ENCODE measurements at regions not wholly inside any gene's neighbourhood (a gene's known extent, or its start where the extent isn't known, plus 50 kb on each side); places are given as distances from the start of the nearest gene placed in this dataset.

GRCh38 chr14:23719225-23719985 lies 83.2 kb downstream of the DHRS2 start:
- Histone ChIP-seq H3K4me3 (replicated peaks; ENCODE audit: low read depth, low read length) (no peak overlapping the region), H3K36me3 (ENCODE audit: control insufficient read depth, insufficient read depth, low read length) (no peaks in the 10 kb centered on the region), H3K27me3 (replicated peaks; ENCODE audit: control insufficient read depth, insufficient read depth, low read length) (no peaks in the 10 kb centered on the region)
- TF ChIP-seq CTCF (IDR thresholded peaks at IDR 0.05; ENCODE audit: insufficient read depth, low read length, poor library complexity, severe bottlenecking): no peak
- no peak for DNase-seq (ENCODE audit: extremely low read depth, insufficient read length)

- Histone ChIP-seq H3K27me3 (replicated peaks; ENCODE audit: control insufficient read depth, insufficient read depth, low read length) (no peaks in the 10 kb centered on the region), H3K36me3 (ENCODE audit: control insufficient read depth, insufficient read depth, low read length) (no peaks in the 10 kb centered on the region), H3K4me3 (replicated peaks; ENCODE audit: low read depth, low read length) (no peak overlapping the region)
- DNase-seq (ENCODE audit: extremely low read depth, insufficient read length): no peak
- no peak for TF ChIP-seq CTCF (IDR thresholded peaks at IDR 0.05; ENCODE audit: insufficient read depth, low read length, poor library complexity, severe bottlenecking)
These were observed 86.5 kb downstream of the DHRS2 start for GRCh38 chr14:23722675-23723074.

- TF ChIP-seq CTCF (IDR thresholded peaks at IDR 0.05; ENCODE audit: insufficient read depth, low read length, poor library complexity, severe bottlenecking): no peak
- Histone ChIP-seq H3K4me3 (replicated peaks; ENCODE audit: low read depth, low read length) (no peak overlapping the region), H3K36me3 (ENCODE audit: control insufficient read depth, insufficient read depth, low read length) (no peaks in the 10 kb centered on the region), H3K27me3 (replicated peaks; ENCODE audit: control insufficient read depth, insufficient read depth, low read length) (no peaks in the 10 kb centered on the region)
- DNase-seq (ENCODE audit: extremely low read depth, insufficient read length): no peak
These were observed 87.7 kb downstream of the DHRS2 start for GRCh38 chr14:23723911-23724310.

GRCh38 chr14:23725528-23725927 lies 89.4 kb downstream of the DHRS2 start:
- DNase-seq (ENCODE audit: extremely low read depth, insufficient read length): no peak
- Histone ChIP-seq H3K4me3 (replicated peaks; ENCODE audit: low read depth, low read length) (no peak overlapping the region), H3K27me3 (replicated peaks; ENCODE audit: control insufficient read depth, insufficient read depth, low read length) (no peaks in the 10 kb centered on the region; the same call in 1 of the 2 replicates), H3K36me3 (ENCODE audit: control insufficient read depth, insufficient read depth, low read length) (no peaks in the 10 kb centered on the region)
- no peak for TF ChIP-seq CTCF (IDR thresholded peaks at IDR 0.05; ENCODE audit: insufficient read depth, low read length, poor library complexity, severe bottlenecking)

GRCh38 chr14:23725980-23726710 lies 90.0 kb downstream of the DHRS2 start:
- no peaks in the 10 kb centered on the region for H3K36me3 ChIP-seq (ENCODE audit: control insufficient read depth, insufficient read depth, low read length)
- no peak overlapping the region for H3K4me3 ChIP-seq (replicated peaks; ENCODE audit: low read depth, low read length)
- no peaks in the 10 kb centered on the region; the same call in 1 of the 2 replicates for H3K27me3 ChIP-seq (replicated peaks; ENCODE audit: control insufficient read depth, insufficient read depth, low read length)
- no peak for TF ChIP-seq CTCF (IDR thresholded peaks at IDR 0.05; ENCODE audit: insufficient read depth, low read length, poor library complexity, severe bottlenecking)
- no peak for DNase-seq (ENCODE audit: extremely low read depth, insufficient read length)
